NOMO-1 treated with DMSO at 0.1 percent for 48 hours (cell line): ENCODE measurements at regions not wholly inside any gene's neighbourhood (a gene's known extent, or its start where the extent isn't known, plus 50 kb on each side); places are given as distances from the start of the nearest gene placed in this dataset.
"Not testable (repeated sequence)": the region's sequence is repeated elsewhere in the genome, so short reads cannot be mapped to it uniquely, and the experiment has no call there.

Experiments
- DNase-seq: peaks from one replicate; lab custom pipeline; 2025; ENCODE audit not compliant: unreplicated experiment; lab: John Stamatoyannopoulos, UW

- not testable (repeated sequence) for DNase-seq
Measured at GRCh38 chr6:94557207-94557606, 1020.1 kb upstream of the MANEA start.

- DNase-seq = no peak
Measured at GRCh38 chr6:94548201-94548600, 1029.1 kb upstream of the MANEA start.

- no peak for DNase-seq
Measured at GRCh38 chr6:94535798-94536197, 1041.5 kb upstream of the MANEA start.

GRCh38 chr6:94511502-94512088, 1065.7 kb upstream of the MANEA start:
- DNase-seq = no peak

- no peak for DNase-seq
Measured at GRCh38 chr6:94510877-94511276, 1066.5 kb upstream of the MANEA start.

- DNase-seq = no peak
Measured at GRCh38 chr6:94501516-94501915, 1075.8 kb upstream of the MANEA start.

GRCh38 chr6:94498099-94498498, 1078.7 kb upstream of the EPHA7 start:
- DNase-seq = no peak

- no peak for DNase-seq
Measured at GRCh38 chr6:94494500-94494899, 1075.1 kb upstream of the EPHA7 start.

GRCh38 chr6:94487371-94487770, 1068.0 kb upstream of the EPHA7 start:
- no peak for DNase-seq

- no peak for DNase-seq
Measured at GRCh38 chr6:94478133-94479005, 1059.0 kb upstream of the EPHA7 start.

- no peak for DNase-seq
Measured at GRCh38 chr6:94468830-94469229, 1049.5 kb upstream of the EPHA7 start.

- no peak for DNase-seq
Measured at GRCh38 chr6:94464018-94464510, 1044.7 kb upstream of the EPHA7 start.

GRCh38 chr6:94463306-94463705, 1043.9 kb upstream of the EPHA7 start:
- no peak for DNase-seq

GRCh38 chr6:94462231-94462630, 1042.9 kb upstream of the EPHA7 start:
- DNase-seq = no peak

- no peak for DNase-seq
Measured at GRCh38 chr6:94456266-94456665, 1036.9 kb upstream of the EPHA7 start.

GRCh38 chr6:94454231-94454630, 1034.9 kb upstream of the EPHA7 start:
- DNase-seq = no peak

GRCh38 chr6:94446120-94446519, 1026.8 kb upstream of the EPHA7 start:
- DNase-seq = no peak

GRCh38 chr6:94443701-94444100, 1024.3 kb upstream of the EPHA7 start:
- no peak for DNase-seq

- DNase-seq = no peak
Measured at GRCh38 chr6:94424692-94425091, 1005.3 kb upstream of the EPHA7 start.

GRCh38 chr6:94417363-94417762, 998.0 kb upstream of the EPHA7 start:
- DNase-seq = no peak

- no peak for DNase-seq
Measured at GRCh38 chr6:94414041-94414440, 994.7 kb upstream of the EPHA7 start.

- no peak for DNase-seq
Measured at GRCh38 chr6:94401311-94401710, 982.0 kb upstream of the EPHA7 start.
